GM12878 (cell line): ENCODE measurements at regions not wholly inside any gene's neighbourhood (a gene's known extent, or its start where the extent isn't known, plus 50 kb on each side); places are given as distances from the start of the nearest gene placed in this dataset.

ENCODE experiments used
- ATF7 ChIP-seq: fragments of 450-650 bp; IDR thresholded peaks from 2 replicates; pipeline ENCODE4 v1.6.1; 2016; ENCODE audit warnings: low read depth, mild to moderate bottlenecking
- BACH1 ChIP-seq: fragments of 450-650 bp; IDR thresholded peaks from 2 replicates; pipeline ENCODE4 v1.6.1; 2017; ENCODE audit warnings: mild to moderate bottlenecking, borderline replicate concordance
- BCL11A ChIP-seq: IDR thresholded peaks from 2 replicates; pipeline ENCODE4 v1.6.1; 2011; ENCODE audit warnings: low read depth, low read length
- BHLHE40 ChIP-seq, 2 experiments: fragments of 450-650 bp in 1 of 2; IDR thresholded peaks; 2 replicates each; pipeline ENCODE4 v1.6.1; 2011 to 2017; ENCODE audit warnings: low read depth in 2 of 2, borderline replicate concordance in 1 of 2, improper control_type of control experiment in 1 of 2, low read length in 1 of 2, mild to moderate bottlenecking in 1 of 2
- BMI1 ChIP-seq: fragments of 450-650 bp; IDR thresholded peaks from 2 replicates; pipeline ENCODE4 v1.6.1; 2016; ENCODE audit warnings: mild to moderate bottlenecking, moderate library complexity, borderline replicate concordance
- CUX1 ChIP-seq: IDR thresholded peaks from 2 replicates; pipeline ENCODE4 v1.6.1; 2012; ENCODE audit warnings: improper control_type of control experiment, low read depth, low read length; ENCODE audit not compliant: insufficient replicate concordance
- DPF2 ChIP-seq: fragments of 450-650 bp; IDR thresholded peaks from 2 replicates; pipeline ENCODE4 v1.6.1; 2017; ENCODE audit warnings: mild to moderate bottlenecking
- EGR1 ChIP-seq, 2 experiments: IDR thresholded peaks; 1 replicate in 1 of 2; 2 replicates in 1 of 2; pipeline ENCODE4 v1.6.1; 2011 to 2012; ENCODE audit warnings: low read depth in 2 of 2, low read length in 2 of 2, borderline replicate concordance in 1 of 2, mild to moderate bottlenecking in 1 of 2, moderate library complexity in 1 of 2
- EP300 ChIP-seq, 2 experiments: fragments of 150-350 bp in 1 of 2; IDR thresholded peaks; 2 replicates each; pipeline ENCODE4 v1.6.1; 2011 to 2012; ENCODE audit warnings: low read depth in 2 of 2, low read length in 2 of 2, borderline replicate concordance in 1 of 2, improper control_type of control experiment in 1 of 2, inconsistent platforms in 1 of 2; ENCODE audit not compliant: control insufficient read depth in 1 of 2
- HCFC1 ChIP-seq: fragments of 150-350 bp; IDR thresholded peaks from 2 replicates; pipeline ENCODE4 v1.6.1; 2014; ENCODE audit warnings: low read length
- IKZF2 ChIP-seq, 2 experiments: fragments of 450-650 bp; IDR thresholded peaks; 2 replicates each; pipeline ENCODE4 v1.6.1; 2017; ENCODE audit warnings: mild to moderate bottlenecking in 2 of 2, moderate library complexity in 2 of 2
- IRF4 ChIP-seq: IDR thresholded peaks from 2 replicates; pipeline ENCODE4 v1.6.1; 2011; ENCODE audit warnings: low read depth, low read length
- MEF2B ChIP-seq: fragments of 450-650 bp; IDR thresholded peaks from 2 replicates; pipeline ENCODE4 v1.6.1; 2018; ENCODE audit warnings: mild to moderate bottlenecking, moderate library complexity; ENCODE audit not compliant: partially characterized antibody, poor library complexity, severe bottlenecking
- NFXL1 ChIP-seq: fragments of 450-650 bp; IDR thresholded peaks from 2 replicates; pipeline ENCODE4 v1.6.1; 2017; ENCODE audit warnings: antibody characterized with exemption, mild to moderate bottlenecking, borderline replicate concordance
- RCOR1 ChIP-seq: conservative IDR thresholded peaks from 2 replicates; pipeline ENCODE4 v1.6.1; 2012; ENCODE audit warnings: low read depth, low read length, improper control_type of control experiment
- SIX5 ChIP-seq: IDR thresholded peaks from 2 replicates; pipeline ENCODE4 v1.6.1; 2011; ENCODE audit warnings: mild to moderate bottlenecking, low read depth, low read length, moderate library complexity; ENCODE audit not compliant: severe bottlenecking
- SMARCA5 ChIP-seq: fragments of 450-650 bp; IDR thresholded peaks from 2 replicates; pipeline ENCODE4 v1.6.1; 2017; ENCODE audit warnings: mild to moderate bottlenecking
- STAT1 ChIP-seq: fragments of 450-650 bp; conservative IDR thresholded peaks from 2 replicates; pipeline ENCODE4 v1.6.1; 2014; ENCODE audit warnings: antibody characterized with exemption, mild to moderate bottlenecking
- WRNIP1 ChIP-seq: IDR thresholded peaks from 2 replicates; pipeline ENCODE4 v1.6.1; 2011; ENCODE audit warnings: low read depth, low read length, improper control_type of control experiment, borderline replicate concordance
- ZNF384 ChIP-seq: IDR thresholded peaks from 2 replicates; pipeline ENCODE4 v1.6.1; 2012; ENCODE audit warnings: low read depth, mild to moderate bottlenecking, low read length, improper control_type of control experiment, borderline replicate concordance
- TF ChIP-seq, protein P1 (sequence below): fragments of 450-650 bp; IDR thresholded peaks from 2 replicates; pipeline ENCODE4 v1.6.1; 2017; ENCODE audit warnings: mild to moderate bottlenecking, low read depth, inconsistent platforms; ENCODE audit not compliant: poor library complexity, severe bottlenecking
- TF ChIP-seq, protein P2 (sequence below): fragments of 450-650 bp; IDR thresholded peaks from 2 replicates; pipeline ENCODE4 v1.6.1; 2017; ENCODE audit warnings: low read depth, mild to moderate bottlenecking, moderate library complexity

- TF ChIP-seq, protein P1, sequence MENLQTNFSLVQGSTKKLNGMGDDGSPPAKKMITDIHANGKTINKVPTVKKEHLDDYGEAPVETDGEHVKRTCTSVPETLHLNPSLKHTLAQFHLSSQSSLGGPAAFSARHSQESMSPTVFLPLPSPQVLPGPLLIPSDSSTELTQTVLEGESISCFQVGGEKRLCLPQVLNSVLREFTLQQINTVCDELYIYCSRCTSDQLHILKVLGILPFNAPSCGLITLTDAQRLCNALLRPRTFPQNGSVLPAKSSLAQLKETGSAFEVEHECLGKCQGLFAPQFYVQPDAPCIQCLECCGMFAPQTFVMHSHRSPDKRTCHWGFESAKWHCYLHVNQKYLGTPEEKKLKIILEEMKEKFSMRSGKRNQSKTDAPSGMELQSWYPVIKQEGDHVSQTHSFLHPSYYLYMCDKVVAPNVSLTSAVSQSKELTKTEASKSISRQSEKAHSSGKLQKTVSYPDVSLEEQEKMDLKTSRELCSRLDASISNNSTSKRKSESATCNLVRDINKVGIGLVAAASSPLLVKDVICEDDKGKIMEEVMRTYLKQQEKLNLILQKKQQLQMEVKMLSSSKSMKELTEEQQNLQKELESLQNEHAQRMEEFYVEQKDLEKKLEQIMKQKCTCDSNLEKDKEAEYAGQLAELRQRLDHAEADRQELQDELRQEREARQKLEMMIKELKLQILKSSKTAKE, result peak; percentile 29
- peak; percentile 35 to 51; a peak in 1 of 4 replicates for TF ChIP-seq BHLHE40 (IDR thresholded peaks at IDR 0.05; ENCODE audit: borderline replicate concordance in 1 of 2, low read depth in 2 of 2, low read length in 1 of 2)
- TF ChIP-seq IRF4, result peak; percentile 82
- TF ChIP-seq EP300 (IDR thresholded peaks at IDR 0.05; ENCODE audit: borderline replicate concordance in 1 of 2, control insufficient read depth in 1 of 2, low read depth in 2 of 2, low read length in 2 of 2), result peak; percentile 84 to 93
- peak; percentile 34 for TF ChIP-seq CUX1
- TF ChIP-seq SMARCA5, result peak; percentile 39; the same call in 1 of the 2 replicates
- no peak for TF ChIP-seq ZNF384
- TF ChIP-seq WRNIP1, result no peak
- TF ChIP-seq, protein P2, sequence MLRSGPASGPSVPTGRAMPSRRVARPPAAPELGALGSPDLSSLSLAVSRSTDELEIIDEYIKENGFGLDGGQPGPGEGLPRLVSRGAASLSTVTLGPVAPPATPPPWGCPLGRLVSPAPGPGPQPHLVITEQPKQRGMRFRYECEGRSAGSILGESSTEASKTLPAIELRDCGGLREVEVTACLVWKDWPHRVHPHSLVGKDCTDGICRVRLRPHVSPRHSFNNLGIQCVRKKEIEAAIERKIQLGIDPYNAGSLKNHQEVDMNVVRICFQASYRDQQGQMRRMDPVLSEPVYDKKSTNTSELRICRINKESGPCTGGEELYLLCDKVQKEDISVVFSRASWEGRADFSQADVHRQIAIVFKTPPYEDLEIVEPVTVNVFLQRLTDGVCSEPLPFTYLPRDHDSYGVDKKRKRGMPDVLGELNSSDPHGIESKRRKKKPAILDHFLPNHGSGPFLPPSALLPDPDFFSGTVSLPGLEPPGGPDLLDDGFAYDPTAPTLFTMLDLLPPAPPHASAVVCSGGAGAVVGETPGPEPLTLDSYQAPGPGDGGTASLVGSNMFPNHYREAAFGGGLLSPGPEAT, result peak; percentile 89
- TF ChIP-seq NFXL1, result no peak
- TF ChIP-seq RCOR1, result no peak
- no peak for TF ChIP-seq EGR1 (IDR thresholded peaks at IDR 0.05; ENCODE audit: borderline replicate concordance in 1 of 2, low read depth in 2 of 2, low read length in 2 of 2)
- TF ChIP-seq HCFC1, result no peak
- peak; percentile 90 for TF ChIP-seq ATF7
- peak; percentile 96 for TF ChIP-seq DPF2
- peak; percentile 85 for TF ChIP-seq BCL11A
- no peak for TF ChIP-seq SIX5
- peak; percentile 89; the same call in 1 of the 2 replicates for TF ChIP-seq BACH1
- peak; percentile 44 for TF ChIP-seq MEF2B
- TF ChIP-seq BMI1, result peak; percentile 76
- peak; percentile 93 to 97 for TF ChIP-seq IKZF2 (IDR thresholded peaks at IDR 0.05)
- TF ChIP-seq STAT1, result no peak
Observed at GRCh38 chr5:97838214-97838613, 655.2 kb upstream of the RIOK2 start (continued).
